ENCODE measurements at regions not wholly inside any gene's neighbourhood (a gene's known extent, or its start where the extent isn't known, plus 50 kb on each side); places are given as distances from the start of the nearest gene placed in this dataset.

- H3K27ac ChIP-seq (ENCODE audit: low read length), result peak overlapping the region; percentile 39; the same call in 1 of the 2 replicates
- no peaks in the 10 kb centered on the region for H3K36me3 ChIP-seq (ENCODE audit: control insufficient read depth, insufficient read depth, low read length)
- H3K9me3 ChIP-seq (ENCODE audit: control insufficient read depth, insufficient read depth, low read depth, low read length), result no peaks in the 10 kb centered on the region
- in situ Hi-C loops (cut with HindIII; ENCODE audit: low pct_unique_long_range_greater_than_20kb, low sequenced_read_pairs), result no loop called here
- peaks cover 19% of the 10 kb centered on the region for H3K4me1 ChIP-seq (ENCODE audit: control insufficient read depth, insufficient read depth, low read length)
- CTCF ChIA-PET, result no interaction called here
- POLR2A ChIA-PET, result no interaction called here
- no peaks in the 10 kb centered on the region for H3K27me3 ChIP-seq (ENCODE audit: control insufficient read depth, insufficient read depth, low read length)
- intact Hi-C loops (cut with micrococcal nuclease; ENCODE audit: unreplicated experiment), result no loop called here
- no peak overlapping the region for H3K4me3 ChIP-seq (ENCODE audit: low read depth in 2 of 2, low read length in 2 of 2)
- BruUV-seq (replicated peaks), result no TSS peak
- ATAC-seq (no peak), DNase-seq (ENCODE audit: low read depth, low spot score) (no peak)
- no peak for TF ChIP-seq SIN3A (IDR thresholded peaks at IDR 0.05; ENCODE audit: borderline replicate concordance, insufficient read depth, low read depth, low read length)
- TF ChIP-seq TCF7L2 (IDR thresholded peaks at IDR 0.05; ENCODE audit: low read depth, low read length), result no peak
- no peak for TF ChIP-seq POLR2AphosphoS5 (IDR thresholded peaks at IDR 0.05; ENCODE audit: low read depth, low read length)
- no peak for TF ChIP-seq REST (IDR thresholded peaks at IDR 0.05; ENCODE audit: insufficient read depth in 1 of 2, low read depth in 2 of 2, low read length in 1 of 2)
- TF ChIP-seq CTCF (IDR thresholded peaks at IDR 0.05), result no peak
Measured at GRCh38 chr16:85378145-85379040, 234.7 kb upstream of the GSE1 start.

GRCh38 chr16:85379041-85380001 is 233.8 kb upstream of the GSE1 start:
- Histone ChIP-seq H3K4me3 (ENCODE audit: low read depth in 2 of 2, low read length in 2 of 2) (no peak overlapping the region), H3K36me3 (ENCODE audit: control insufficient read depth, insufficient read depth, low read length) (no peaks in the 10 kb centered on the region), H3K9me3 (ENCODE audit: control insufficient read depth, insufficient read depth, low read depth, low read length) (no peaks in the 10 kb centered on the region), H3K27me3 (ENCODE audit: control insufficient read depth, insufficient read depth, low read length) (no peaks in the 10 kb centered on the region), H3K4me1 (ENCODE audit: control insufficient read depth, insufficient read depth, low read length) (peaks cover 20% of the 10 kb centered on the region), H3K27ac (ENCODE audit: low read length) (0 out of 2 replicates have a peak overlapping the region, but pooled peaks have one; percentile 2)
- no peak for ATAC-seq
- intact Hi-C loops (cut with micrococcal nuclease; ENCODE audit: unreplicated experiment), result no loop called here
- no TSS peak for BruUV-seq (replicated peaks)
- in situ Hi-C loops (cut with HindIII; ENCODE audit: low pct_unique_long_range_greater_than_20kb, low sequenced_read_pairs), result no loop called here
- ChIA-PET POLR2A (no interaction called here), CTCF (no interaction called here)
- TF ChIP-seq SIN3A (IDR thresholded peaks at IDR 0.05; ENCODE audit: borderline replicate concordance, insufficient read depth, low read depth, low read length), result no peak
- TF ChIP-seq CTCF (IDR thresholded peaks at IDR 0.05), result no peak
- TF ChIP-seq REST (IDR thresholded peaks at IDR 0.05; ENCODE audit: insufficient read depth in 1 of 2, low read depth in 2 of 2, low read length in 1 of 2), result no peak
- no peak for TF ChIP-seq TCF7L2 (IDR thresholded peaks at IDR 0.05; ENCODE audit: low read depth, low read length)
- no peak for TF ChIP-seq POLR2AphosphoS5 (IDR thresholded peaks at IDR 0.05; ENCODE audit: low read depth, low read length)
- DNase-seq (ENCODE audit: low read depth, low spot score), result no peak
